A673 (cell line): ENCODE measurements at regions not wholly inside any gene's neighbourhood (a gene's known extent, or its start where the extent isn't known, plus 50 kb on each side); places are given as distances from the start of the nearest gene placed in this dataset.

Experiments used
- BruUV-seq: library from RNA; stranded (reverse); fragments of 400-500 nt; replicated peaks from 2 replicates; lab custom pipeline; 2021; lab: Mats Ljungman, UMichigan
- CTCF ChIA-PET: fragments of 300-600 bp; sonication (Branson Sonifier 250); formaldehyde crosslinking; loops from one replicate; lab custom pipeline; 2022; ENCODE audit warnings: antibody characterized with exemption; lab: Charles Lee
- POLR2A ChIA-PET: fragments of 300-600 bp; sonication (Branson Sonifier 250); formaldehyde crosslinking; loops from one replicate; lab custom pipeline; 2022; ENCODE audit warnings: antibody characterized with exemption; ENCODE audit not compliant: low non-redundant PET; lab: Charles Lee
- DNase-seq: peaks from one replicate; pipeline ENCODE4 v3.0.0-alpha.2; 2015; ENCODE audit warnings: low spot score
- H3K27ac ChIP-seq: fragments of 200-600 bp; sonication (generic); 2 replicates; pipeline ENCODE4 v1.5.1; 2016; ENCODE audit warnings: mixed run types, low read depth, mild to moderate bottlenecking, mixed read lengths, antibody characterized with exemption, low read length; ENCODE audit not compliant: poor library complexity, severe bottlenecking
- H3K27me3 ChIP-seq: fragments of 200-600 bp; sonication (generic); replicated peaks from 2 replicates; pipeline ENCODE4 v1.6.1; 2017; ENCODE audit warnings: mixed run types, low read depth, mild to moderate bottlenecking, mixed read lengths, antibody characterized with exemption, low read length; ENCODE audit not compliant: insufficient read depth, poor library complexity
- H3K36me3 ChIP-seq: fragments of 200-600 bp; sonication (generic); 2 replicates; pipeline ENCODE4 v1.6.1; 2016; ENCODE audit warnings: mixed run types, mild to moderate bottlenecking, mixed read lengths, antibody characterized with exemption, low read length; ENCODE audit not compliant: insufficient read depth, poor library complexity, severe bottlenecking
- H3K4me1 ChIP-seq: fragments of 200-600 bp; sonication (generic); 2 replicates; pipeline ENCODE4 v1.6.1; 2017; ENCODE audit warnings: mixed run types, mild to moderate bottlenecking, mixed read lengths, antibody characterized with exemption, low read length; ENCODE audit not compliant: insufficient read depth, poor library complexity, severe bottlenecking
- H3K4me3 ChIP-seq: fragments of 200-600 bp; sonication (generic); 2 replicates; pipeline ENCODE4 v1.5.1; 2016; ENCODE audit warnings: low read depth, mixed run types, mild to moderate bottlenecking, mixed read lengths, low read length; ENCODE audit not compliant: poor library complexity, severe bottlenecking
- H3K9me3 ChIP-seq: fragments of 200-600 bp; sonication (generic); 2 replicates; pipeline ENCODE4 v1.6.1; 2016; ENCODE audit warnings: mixed run types, low read depth, mild to moderate bottlenecking, mixed read lengths, antibody characterized with exemption, low read length; ENCODE audit not compliant: poor library complexity, severe bottlenecking
- EZH2 ChIP-seq: fragments of 200-600 bp; sonication (generic); IDR thresholded peaks from 2 replicates; pipeline ENCODE4 v1.6.1; 2017; ENCODE audit warnings: borderline replicate concordance, low read depth, mild to moderate bottlenecking, mixed read lengths, antibody characterized with exemption, low read length; ENCODE audit not compliant: poor library complexity, severe bottlenecking
- intact Hi-C: fragments of 100-400 bp; cut with micrococcal nuclease; formaldehyde crosslinking; loops from one replicate; pipeline ENCODE4 v1.10.0; 2022; ENCODE audit not compliant: unreplicated experiment
- TF ChIP-seq, protein P1 (sequence below): fragments of 300-800, 200-600 bp; sonication (generic); conservative IDR thresholded peaks from 2 replicates; pipeline ENCODE4 v1.5.1; 2017; ENCODE audit warnings: low read depth, mild to moderate bottlenecking, antibody characterized with exemption, low read length, moderate library complexity, mixed read lengths

DNA sequence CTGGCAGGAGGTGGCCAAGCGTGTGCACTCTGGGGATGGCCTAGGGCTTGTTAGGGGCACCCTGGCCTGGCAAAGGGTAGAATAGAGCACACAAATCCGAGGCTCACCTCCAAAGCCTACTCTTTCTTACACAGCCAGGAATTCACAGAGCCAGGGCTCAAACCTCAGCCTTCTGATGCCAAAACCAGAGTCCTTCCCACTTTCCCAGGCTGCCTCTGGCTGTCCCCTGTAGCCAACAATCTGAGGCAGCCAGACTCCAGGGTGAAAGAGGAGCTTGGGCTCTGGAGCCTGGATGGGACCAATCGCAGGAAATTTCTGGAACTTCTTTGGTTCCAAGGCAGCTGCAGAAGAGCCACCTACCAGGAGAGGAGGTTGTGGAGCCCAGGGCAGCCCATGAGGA is 127.9 kb downstream of the COPRS start:
- Histone ChIP-seq H3K27me3 (no peaks in the 10 kb centered on the region), H3K27ac (no peak overlapping the region), H3K4me1 (no peaks in the 10 kb centered on the region), H3K36me3 (no peaks in the 10 kb centered on the region), H3K9me3 (no peaks in the 10 kb centered on the region), H3K4me3 (no peak overlapping the region)
- intact Hi-C loops, result no loop called here
- no peak for DNase-seq
- ChIA-PET POLR2A (no interaction called here), CTCF (no interaction called here)
- no peak for TF ChIP-seq EZH2
- TF ChIP-seq, protein P1, sequence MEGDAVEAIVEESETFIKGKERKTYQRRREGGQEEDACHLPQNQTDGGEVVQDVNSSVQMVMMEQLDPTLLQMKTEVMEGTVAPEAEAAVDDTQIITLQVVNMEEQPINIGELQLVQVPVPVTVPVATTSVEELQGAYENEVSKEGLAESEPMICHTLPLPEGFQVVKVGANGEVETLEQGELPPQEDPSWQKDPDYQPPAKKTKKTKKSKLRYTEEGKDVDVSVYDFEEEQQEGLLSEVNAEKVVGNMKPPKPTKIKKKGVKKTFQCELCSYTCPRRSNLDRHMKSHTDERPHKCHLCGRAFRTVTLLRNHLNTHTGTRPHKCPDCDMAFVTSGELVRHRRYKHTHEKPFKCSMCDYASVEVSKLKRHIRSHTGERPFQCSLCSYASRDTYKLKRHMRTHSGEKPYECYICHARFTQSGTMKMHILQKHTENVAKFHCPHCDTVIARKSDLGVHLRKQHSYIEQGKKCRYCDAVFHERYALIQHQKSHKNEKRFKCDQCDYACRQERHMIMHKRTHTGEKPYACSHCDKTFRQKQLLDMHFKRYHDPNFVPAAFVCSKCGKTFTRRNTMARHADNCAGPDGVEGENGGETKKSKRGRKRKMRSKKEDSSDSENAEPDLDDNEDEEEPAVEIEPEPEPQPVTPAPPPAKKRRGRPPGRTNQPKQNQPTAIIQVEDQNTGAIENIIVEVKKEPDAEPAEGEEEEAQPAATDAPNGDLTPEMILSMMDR, result no peak
- no TSS peak for BruUV-seq

DNA sequence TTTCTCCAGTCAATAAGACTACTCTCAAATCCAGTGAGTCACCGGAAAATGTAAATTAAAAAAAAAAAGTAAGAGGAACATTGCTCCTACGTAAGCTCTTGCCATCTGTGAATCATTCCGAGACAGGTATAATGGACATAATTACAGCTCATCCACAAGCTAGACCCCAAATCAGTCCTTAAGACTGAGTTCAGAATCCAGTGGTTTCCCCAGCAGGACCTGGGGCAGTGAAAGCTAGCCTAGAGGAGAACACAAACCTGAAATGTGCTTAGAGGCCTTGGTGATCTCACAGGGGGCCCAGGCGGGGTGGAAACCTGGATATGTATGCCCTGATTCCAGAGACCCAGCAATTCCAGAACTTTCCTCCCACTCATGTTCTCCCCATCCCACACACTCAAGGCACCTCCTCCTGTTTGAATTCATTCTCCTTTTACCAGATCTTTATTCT is 132.0 kb downstream of the COPRS start:
- BruUV-seq, result no TSS peak
- Histone ChIP-seq H3K4me3 (no peak overlapping the region), H3K27ac (no peak overlapping the region), H3K27me3 (no peaks in the 10 kb centered on the region), H3K4me1 (no peaks in the 10 kb centered on the region), H3K36me3 (no peaks in the 10 kb centered on the region), H3K9me3 (no peaks in the 10 kb centered on the region)
- POLR2A ChIA-PET, result no interaction called here
- intact Hi-C loops, result no loop called here
- CTCF ChIA-PET, result interaction anchor here (0.7 kb wide), 1 partner anchor 399 kb away, joined by 3 read pairs; no protein-coding TSS in a partner anchor
- DNase-seq, result no peak
- TF ChIP-seq, protein P1, result no peak
- no peak for TF ChIP-seq EZH2

DNA sequence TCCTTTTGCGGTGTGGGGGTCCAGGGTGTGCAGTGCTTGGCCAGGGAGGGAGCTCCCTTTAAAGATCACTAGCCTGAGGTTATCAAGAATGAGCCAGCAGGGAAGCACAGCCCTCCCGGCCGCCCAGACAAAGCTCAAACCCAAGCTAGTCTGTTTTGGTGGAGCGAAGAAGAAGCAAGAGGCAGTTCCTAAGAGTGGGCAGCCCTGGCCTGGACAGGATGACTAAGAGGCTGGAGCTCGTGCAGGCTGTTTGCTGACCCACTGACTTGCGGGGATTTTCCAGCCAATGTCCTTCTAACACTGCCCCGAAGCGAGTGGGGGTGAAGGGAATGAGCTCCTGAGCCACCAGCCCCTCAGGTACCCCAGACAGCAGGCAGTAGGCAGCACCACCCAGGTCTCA is 134.4 kb downstream of the COPRS start:
- BruUV-seq, result no TSS peak
- H3K9me3 ChIP-seq, result no peaks in the 10 kb centered on the region
- no peaks in the 10 kb centered on the region for H3K27me3 ChIP-seq
- H3K27ac ChIP-seq, result no peak overlapping the region
- intact Hi-C loops, result no loop called here
- TF ChIP-seq, protein P1, result no peak
- TF ChIP-seq EZH2, result no peak
- ChIA-PET POLR2A (no interaction called here), CTCF (no interaction called here)
- no peak for DNase-seq
- no peaks in the 10 kb centered on the region for H3K4me1 ChIP-seq
- H3K4me3 ChIP-seq, result no peak overlapping the region
- H3K36me3 ChIP-seq, result no peaks in the 10 kb centered on the region
